Liver (tissue), 8 donors: ENCODE measurements at regions not wholly inside any gene's neighbourhood (a gene's known extent, or its start where the extent isn't known, plus 50 kb on each side); places are given as distances from the start of the nearest gene placed in this dataset.

Experiments
- DNase-seq: peaks from one replicate; pipeline ENCODE4 v3.0.0-alpha.2; 2017; ENCODE audit warnings: low spot score
- H3K27ac ChIP-seq, 2 donors: one replicate each; pipeline ENCODE4 v1.7.0; 2013; ENCODE audit warnings: inconsistent platforms in 2 of 2, low read length in 2 of 2, control low read depth in 1 of 2, low read depth in 1 of 2, mild to moderate bottlenecking in 1 of 2
- H3K27me3 ChIP-seq, 4 donors: one replicate each; pipeline versions ENCODE4 v1.6.1 to v1.7.0; 2013; ENCODE audit warnings: low read length in 3 of 4, inconsistent platforms in 1 of 4, mild to moderate bottlenecking in 1 of 4, moderate library complexity in 1 of 4; ENCODE audit not compliant: control insufficient read depth in 4 of 4, insufficient read depth in 4 of 4
- H3K36me3 ChIP-seq, 4 donors: one replicate each; pipeline versions ENCODE4 v1.6.1 to v1.7.0; 2013; ENCODE audit warnings: low read length in 3 of 4, mild to moderate bottlenecking in 3 of 4, low read depth in 1 of 4, moderate library complexity in 1 of 4; ENCODE audit not compliant: control insufficient read depth in 4 of 4, insufficient read depth in 3 of 4
- H3K4me1 ChIP-seq, 4 donors: one replicate each; pipeline versions ENCODE4 v1.6.1 to v1.7.0; 2013; ENCODE audit warnings: low read length in 3 of 4, mild to moderate bottlenecking in 3 of 4, moderate library complexity in 1 of 4; ENCODE audit not compliant: control insufficient read depth in 4 of 4, insufficient read depth in 4 of 4
- H3K4me3 ChIP-seq, 3 donors: one replicate each; pipeline versions ENCODE4 v1.6.1 to v1.7.0; 2013; ENCODE audit warnings: low read length in 3 of 3, control low read depth in 1 of 3, low read depth in 1 of 3, mild to moderate bottlenecking in 1 of 3
- H3K9ac ChIP-seq, 2 donors: one replicate each; pipeline ENCODE4 v1.7.0; 2013; ENCODE audit warnings: low read length in 2 of 2, mild to moderate bottlenecking in 2 of 2, moderate library complexity in 2 of 2, control low read depth in 1 of 2, low read depth in 1 of 2
- H3K9me3 ChIP-seq, 4 donors: one replicate each; pipeline versions ENCODE4 v1.6.1 to v1.7.0; 2013; ENCODE audit warnings: low read length in 3 of 4; ENCODE audit not compliant: control insufficient read depth in 4 of 4
- EGR1 ChIP-seq, 2 donors: IDR thresholded peaks; 2 replicates each; pipeline ENCODE4 v1.6.1; 2016 to 2018; ENCODE audit warnings: antibody characterized with exemption in 2 of 2, low read depth in 2 of 2
- FOXA1 ChIP-seq: IDR thresholded peaks from 2 replicates; pipeline ENCODE4 v1.6.1; 2016; ENCODE audit warnings: antibody characterized with exemption
- FOXA2 ChIP-seq: IDR thresholded peaks from 2 replicates; pipeline ENCODE4 v1.6.1; 2016; ENCODE audit warnings: antibody characterized with exemption
- GABPA ChIP-seq, 2 donors: IDR thresholded peaks in 1 of 2; conservative IDR thresholded peaks in 1 of 2; 2 replicates each; pipeline ENCODE4 v1.6.1; 2016; ENCODE audit warnings: antibody characterized with exemption in 2 of 2, mild to moderate bottlenecking in 1 of 2, moderate library complexity in 1 of 2
- HNF4A ChIP-seq, 2 donors: conservative IDR thresholded peaks; 2 replicates each; pipeline ENCODE4 v1.6.1; 2016; ENCODE audit warnings: antibody characterized with exemption in 2 of 2, mild to moderate bottlenecking in 2 of 2
- HNF4G ChIP-seq: IDR thresholded peaks from 2 replicates; pipeline ENCODE4 v1.6.1; 2016; ENCODE audit warnings: antibody characterized with exemption
- JUND ChIP-seq, 2 donors: IDR thresholded peaks; 2 replicates each; pipeline ENCODE4 v1.6.1; 2016; ENCODE audit warnings: antibody characterized with exemption in 2 of 2
- NR2F2 ChIP-seq: IDR thresholded peaks from 2 replicates; pipeline ENCODE4 v1.6.1; 2016; ENCODE audit warnings: antibody characterized with exemption
- RAD21 ChIP-seq, 2 donors: IDR thresholded peaks; 2 replicates each; pipeline ENCODE4 v1.6.1; 2016; ENCODE audit warnings: antibody characterized with exemption in 2 of 2, mild to moderate bottlenecking in 2 of 2
- RXRA ChIP-seq, 2 donors: IDR thresholded peaks; 2 replicates each; pipeline ENCODE4 v1.6.1; 2017 to 2018; ENCODE audit warnings: antibody characterized with exemption in 2 of 2, mild to moderate bottlenecking in 1 of 2
- SP1 ChIP-seq: IDR thresholded peaks from 2 replicates; pipeline ENCODE4 v1.6.1; 2018; ENCODE audit warnings: antibody characterized with exemption, mild to moderate bottlenecking
- TAF1 ChIP-seq: conservative IDR thresholded peaks from 2 replicates; pipeline ENCODE4 v1.6.1; 2016; ENCODE audit warnings: antibody characterized with exemption, mild to moderate bottlenecking
- YY1 ChIP-seq: IDR thresholded peaks from 2 replicates; pipeline ENCODE4 v1.6.1; 2016; ENCODE audit warnings: antibody characterized with exemption, mild to moderate bottlenecking
- WGBS: extraction: QIAGEN DNeasy Blood & Tissue Kit; methylation state at CpG from one replicate; pipeline ENCODE4 v1.1.7; 2013; 5-methylcytosine and 5-hydroxymethylcytosine counted together
- TF ChIP-seq, protein P1 (sequence below): fragments of 150-350 bp; IDR thresholded peaks from 2 replicates; pipeline ENCODE4 v1.5.1; 2017; ENCODE audit warnings: improper control_type of control experiment, low read depth, low read length; ENCODE audit not compliant: missing input control
- TF ChIP-seq, protein P2 (sequence below): IDR thresholded peaks from 2 replicates; pipeline ENCODE4 v1.6.1; 2016; ENCODE audit warnings: antibody characterized with exemption
- TF ChIP-seq, protein P3 (sequence below): IDR thresholded peaks from 2 replicates; pipeline ENCODE4 v1.6.1; 2016; ENCODE audit warnings: antibody characterized with exemption, mild to moderate bottlenecking
- TF ChIP-seq, protein P4 (sequence below): IDR thresholded peaks from 2 replicates; pipeline ENCODE4 v1.6.1; 2016; ENCODE audit warnings: antibody characterized with exemption
- TF ChIP-seq, protein P5 (sequence below): IDR thresholded peaks from 2 replicates; pipeline ENCODE4 v1.6.1; 2016; ENCODE audit warnings: antibody characterized with exemption
- donor health status: healthy.
- donor health status: healthy.
- donor health status: healthy.
- donor health status: healthy.
- donor health status: healthy.

DNA sequence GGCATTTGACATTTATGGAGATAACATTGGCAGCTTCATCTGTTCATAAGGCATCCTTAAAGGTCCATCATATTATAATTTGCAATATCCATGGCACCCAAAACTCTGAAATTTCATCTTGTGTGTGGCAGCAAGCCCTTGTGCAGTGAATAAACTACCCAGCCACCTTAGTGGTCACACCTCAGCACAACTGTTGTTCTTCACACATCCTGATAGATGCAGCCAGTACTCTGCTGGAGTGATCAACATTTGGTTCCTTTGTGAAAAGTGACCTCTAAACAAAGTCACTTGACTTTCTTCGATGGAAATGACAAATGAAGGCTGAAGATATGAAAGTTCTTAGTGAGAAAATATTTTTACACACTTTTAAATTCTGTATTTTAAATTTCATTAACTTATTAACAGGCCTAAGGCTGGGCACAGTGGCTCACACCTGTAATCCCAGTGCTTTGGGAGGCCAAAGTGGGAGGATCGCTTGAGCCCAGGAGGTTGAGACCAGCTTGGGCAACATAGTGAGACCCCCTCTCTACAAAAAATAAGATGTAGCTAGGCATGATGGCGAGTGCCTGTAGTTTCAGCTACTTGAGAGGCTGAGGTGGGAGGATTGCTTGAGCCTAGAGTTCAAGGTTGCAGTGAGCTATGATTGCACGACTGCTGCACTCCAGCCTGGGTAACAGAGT lies 161.4 kb downstream of the SPRY1 start:
- peaks cover 5 to 28% (median 22%) of the 10 kb centered on the region in 4 donors for H3K4me1 ChIP-seq
- no peak overlapping the region for H3K4me3 ChIP-seq
- H3K9ac ChIP-seq: no peak overlapping the region
- H3K27me3 ChIP-seq: no peaks in the 10 kb centered on the region
- WGBS: 80% methylated on average over 4 of the region's 4 CpGs
- no peak overlapping the region for H3K27ac ChIP-seq
- H3K9me3 ChIP-seq: no peaks in the 10 kb centered on the region
- TF ChIP-seq, protein P1, sequence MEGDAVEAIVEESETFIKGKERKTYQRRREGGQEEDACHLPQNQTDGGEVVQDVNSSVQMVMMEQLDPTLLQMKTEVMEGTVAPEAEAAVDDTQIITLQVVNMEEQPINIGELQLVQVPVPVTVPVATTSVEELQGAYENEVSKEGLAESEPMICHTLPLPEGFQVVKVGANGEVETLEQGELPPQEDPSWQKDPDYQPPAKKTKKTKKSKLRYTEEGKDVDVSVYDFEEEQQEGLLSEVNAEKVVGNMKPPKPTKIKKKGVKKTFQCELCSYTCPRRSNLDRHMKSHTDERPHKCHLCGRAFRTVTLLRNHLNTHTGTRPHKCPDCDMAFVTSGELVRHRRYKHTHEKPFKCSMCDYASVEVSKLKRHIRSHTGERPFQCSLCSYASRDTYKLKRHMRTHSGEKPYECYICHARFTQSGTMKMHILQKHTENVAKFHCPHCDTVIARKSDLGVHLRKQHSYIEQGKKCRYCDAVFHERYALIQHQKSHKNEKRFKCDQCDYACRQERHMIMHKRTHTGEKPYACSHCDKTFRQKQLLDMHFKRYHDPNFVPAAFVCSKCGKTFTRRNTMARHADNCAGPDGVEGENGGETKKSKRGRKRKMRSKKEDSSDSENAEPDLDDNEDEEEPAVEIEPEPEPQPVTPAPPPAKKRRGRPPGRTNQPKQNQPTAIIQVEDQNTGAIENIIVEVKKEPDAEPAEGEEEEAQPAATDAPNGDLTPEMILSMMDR: no peak
- TF ChIP-seq SP1 (no peak), TAF1 (no peak), NR2F2 (no peak), RAD21 (IDR thresholded peaks at IDR 0.05) (no peak), GABPA (IDR thresholded peaks at IDR 0.05 in 1 of 2, conservative IDR thresholded peaks at IDR 0.05 in 1 of 2) (no peak), FOXA2 (no peak), HNF4G (no peak), RXRA (IDR thresholded peaks at IDR 0.05) (no peak), FOXA1 (no peak), EGR1 (IDR thresholded peaks at IDR 0.05; ENCODE audit: low read depth in 2 of 2) (no peak), HNF4A (conservative IDR thresholded peaks at IDR 0.05) (no peak), JUND (IDR thresholded peaks at IDR 0.05) (no peak), YY1 (no peak)
- TF ChIP-seq, protein P2, sequence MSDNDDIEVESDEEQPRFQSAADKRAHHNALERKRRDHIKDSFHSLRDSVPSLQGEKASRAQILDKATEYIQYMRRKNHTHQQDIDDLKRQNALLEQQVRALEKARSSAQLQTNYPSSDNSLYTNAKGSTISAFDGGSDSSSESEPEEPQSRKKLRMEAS: no peak
- TF ChIP-seq, protein P3, sequence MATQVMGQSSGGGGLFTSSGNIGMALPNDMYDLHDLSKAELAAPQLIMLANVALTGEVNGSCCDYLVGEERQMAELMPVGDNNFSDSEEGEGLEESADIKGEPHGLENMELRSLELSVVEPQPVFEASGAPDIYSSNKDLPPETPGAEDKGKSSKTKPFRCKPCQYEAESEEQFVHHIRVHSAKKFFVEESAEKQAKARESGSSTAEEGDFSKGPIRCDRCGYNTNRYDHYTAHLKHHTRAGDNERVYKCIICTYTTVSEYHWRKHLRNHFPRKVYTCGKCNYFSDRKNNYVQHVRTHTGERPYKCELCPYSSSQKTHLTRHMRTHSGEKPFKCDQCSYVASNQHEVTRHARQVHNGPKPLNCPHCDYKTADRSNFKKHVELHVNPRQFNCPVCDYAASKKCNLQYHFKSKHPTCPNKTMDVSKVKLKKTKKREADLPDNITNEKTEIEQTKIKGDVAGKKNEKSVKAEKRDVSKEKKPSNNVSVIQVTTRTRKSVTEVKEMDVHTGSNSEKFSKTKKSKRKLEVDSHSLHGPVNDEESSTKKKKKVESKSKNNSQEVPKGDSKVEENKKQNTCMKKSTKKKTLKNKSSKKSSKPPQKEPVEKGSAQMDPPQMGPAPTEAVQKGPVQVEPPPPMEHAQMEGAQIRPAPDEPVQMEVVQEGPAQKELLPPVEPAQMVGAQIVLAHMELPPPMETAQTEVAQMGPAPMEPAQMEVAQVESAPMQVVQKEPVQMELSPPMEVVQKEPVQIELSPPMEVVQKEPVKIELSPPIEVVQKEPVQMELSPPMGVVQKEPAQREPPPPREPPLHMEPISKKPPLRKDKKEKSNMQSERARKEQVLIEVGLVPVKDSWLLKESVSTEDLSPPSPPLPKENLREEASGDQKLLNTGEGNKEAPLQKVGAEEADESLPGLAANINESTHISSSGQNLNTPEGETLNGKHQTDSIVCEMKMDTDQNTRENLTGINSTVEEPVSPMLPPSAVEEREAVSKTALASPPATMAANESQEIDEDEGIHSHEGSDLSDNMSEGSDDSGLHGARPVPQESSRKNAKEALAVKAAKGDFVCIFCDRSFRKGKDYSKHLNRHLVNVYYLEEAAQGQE: no peak
- TF ChIP-seq, protein P4, sequence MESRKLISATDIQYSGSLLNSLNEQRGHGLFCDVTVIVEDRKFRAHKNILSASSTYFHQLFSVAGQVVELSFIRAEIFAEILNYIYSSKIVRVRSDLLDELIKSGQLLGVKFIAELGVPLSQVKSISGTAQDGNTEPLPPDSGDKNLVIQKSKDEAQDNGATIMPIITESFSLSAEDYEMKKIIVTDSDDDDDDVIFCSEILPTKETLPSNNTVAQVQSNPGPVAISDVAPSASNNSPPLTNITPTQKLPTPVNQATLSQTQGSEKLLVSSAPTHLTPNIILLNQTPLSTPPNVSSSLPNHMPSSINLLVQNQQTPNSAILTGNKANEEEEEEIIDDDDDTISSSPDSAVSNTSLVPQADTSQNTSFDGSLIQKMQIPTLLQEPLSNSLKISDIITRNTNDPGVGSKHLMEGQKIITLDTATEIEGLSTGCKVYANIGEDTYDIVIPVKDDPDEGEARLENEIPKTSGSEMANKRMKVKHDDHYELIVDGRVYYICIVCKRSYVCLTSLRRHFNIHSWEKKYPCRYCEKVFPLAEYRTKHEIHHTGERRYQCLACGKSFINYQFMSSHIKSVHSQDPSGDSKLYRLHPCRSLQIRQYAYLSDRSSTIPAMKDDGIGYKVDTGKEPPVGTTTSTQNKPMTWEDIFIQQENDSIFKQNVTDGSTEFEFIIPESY: no peak
- TF ChIP-seq, protein P5, sequence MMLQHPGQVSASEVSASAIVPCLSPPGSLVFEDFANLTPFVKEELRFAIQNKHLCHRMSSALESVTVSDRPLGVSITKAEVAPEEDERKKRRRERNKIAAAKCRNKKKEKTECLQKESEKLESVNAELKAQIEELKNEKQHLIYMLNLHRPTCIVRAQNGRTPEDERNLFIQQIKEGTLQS: no peak
- no peak for DNase-seq
- no peaks in the 10 kb centered on the region for H3K36me3 ChIP-seq
